GM19238 (cell line): ENCODE measurements at regions not wholly inside any gene's neighbourhood (a gene's known extent, or its start where the extent isn't known, plus 50 kb on each side); places are given as distances from the start of the nearest gene placed in this dataset.
"Not testable (repeated sequence)": the region's sequence is repeated elsewhere in the genome, so short reads cannot be mapped to it uniquely, and the experiment has no call there.

Experiments used
- DNase-seq: peaks from one replicate; pipeline ENCODE4 v3.0.0; 2011; ENCODE audit warnings: low spot score; ENCODE audit not compliant: insufficient read length

DNA sequence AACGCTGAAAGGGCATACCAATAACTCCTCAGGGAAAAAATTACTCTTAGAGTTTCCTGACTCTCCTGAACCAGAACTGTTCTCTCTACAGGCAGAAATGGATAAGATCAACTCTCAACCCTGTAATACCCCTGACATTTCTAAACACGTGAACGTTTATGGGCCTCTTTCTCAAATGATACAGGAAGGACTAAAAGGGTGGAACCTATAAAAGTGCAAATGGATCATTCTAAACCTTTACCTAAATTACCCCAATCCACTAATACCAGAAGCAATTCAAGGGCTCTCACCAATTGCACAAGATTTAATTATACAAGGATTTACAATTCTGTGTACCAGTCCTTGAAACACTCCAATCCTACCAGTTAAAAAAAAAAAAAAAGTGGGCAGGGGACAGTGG, 98.0 kb upstream of the FAM174B start:
- no peak for DNase-seq

DNA sequence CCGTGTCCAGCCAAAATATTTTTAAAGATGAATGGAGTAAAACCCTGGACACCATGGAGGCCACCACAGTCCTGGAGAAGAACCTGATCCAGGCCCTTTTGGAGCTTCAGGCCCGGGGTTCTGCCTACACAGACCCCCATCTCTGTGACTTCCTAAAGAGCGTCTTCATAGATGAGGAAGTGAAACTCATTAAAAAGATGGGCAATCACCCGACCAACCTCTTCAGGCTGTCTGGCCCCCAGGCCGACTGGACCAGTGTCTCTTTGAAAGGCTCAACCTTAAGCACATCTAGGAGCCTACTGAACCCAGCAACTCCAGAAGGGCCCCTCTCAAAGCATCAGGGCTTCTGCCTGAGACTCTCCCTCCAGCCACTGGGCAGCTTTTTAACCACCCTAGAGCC, 107.9 kb upstream of the FAM174B start:
- no peak for DNase-seq

DNA sequence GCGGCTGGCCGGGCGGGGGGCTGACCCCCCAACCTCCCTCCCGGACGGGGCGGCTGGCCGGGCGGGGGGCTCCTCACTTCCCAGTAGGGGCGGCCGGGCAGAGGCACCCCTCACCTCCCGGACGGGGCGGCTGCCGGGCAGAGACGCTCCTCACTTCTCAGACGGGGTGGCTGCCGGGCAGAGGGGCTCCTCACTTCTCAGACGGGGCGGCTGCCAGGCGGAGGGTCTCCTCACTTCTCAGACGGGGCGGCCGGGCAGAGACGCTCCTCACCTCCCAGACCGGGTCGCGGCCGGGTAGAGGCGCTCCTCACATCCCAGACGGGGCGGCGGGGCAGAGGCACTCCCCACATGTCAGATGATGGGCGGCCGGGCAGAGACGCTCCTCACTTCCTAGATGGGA, 112.6 kb upstream of the FAM174B start:
- DNase-seq = not testable (repeated sequence)

DNA sequence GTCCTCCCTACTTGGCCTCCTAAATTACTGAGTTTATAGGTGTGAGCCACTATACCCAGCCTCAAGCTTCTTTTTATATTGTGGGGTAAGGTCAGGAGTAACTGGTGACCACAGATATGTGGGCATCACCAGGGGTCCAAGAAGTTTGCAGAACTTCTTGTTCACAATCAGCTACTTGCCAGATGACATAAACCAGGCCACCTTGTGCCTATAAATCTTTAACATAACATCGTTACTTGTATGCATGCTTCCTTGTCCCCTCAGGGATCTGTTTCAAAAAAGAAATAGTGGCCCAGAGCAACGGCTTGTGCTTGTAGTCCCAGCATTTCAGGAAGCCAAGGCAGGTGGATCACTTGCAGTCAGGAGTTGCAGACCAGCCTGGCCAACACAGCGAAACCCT, 115.1 kb upstream of the FAM174B start:
- DNase-seq = no peak

DNA sequence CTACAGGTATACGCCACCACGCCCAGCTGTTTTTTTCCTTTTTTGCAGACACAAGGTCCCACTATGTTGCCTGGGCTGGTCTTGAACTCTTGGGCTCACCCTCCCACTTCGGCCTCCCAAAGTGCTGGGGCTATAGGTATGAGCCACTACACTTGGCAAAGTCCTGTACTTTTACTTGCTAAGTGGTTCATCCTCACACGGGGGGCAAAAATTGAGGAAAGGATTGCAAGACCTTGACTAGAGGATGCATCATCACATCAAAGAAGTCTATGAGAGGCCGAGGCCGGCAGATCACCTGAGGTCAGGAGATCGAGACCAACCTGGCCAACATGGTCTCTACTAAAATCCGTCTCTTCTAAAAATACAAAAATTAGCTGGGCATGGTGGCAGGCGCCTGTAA, 116.5 kb upstream of the FAM174B start:
- DNase-seq = no peak

DNA sequence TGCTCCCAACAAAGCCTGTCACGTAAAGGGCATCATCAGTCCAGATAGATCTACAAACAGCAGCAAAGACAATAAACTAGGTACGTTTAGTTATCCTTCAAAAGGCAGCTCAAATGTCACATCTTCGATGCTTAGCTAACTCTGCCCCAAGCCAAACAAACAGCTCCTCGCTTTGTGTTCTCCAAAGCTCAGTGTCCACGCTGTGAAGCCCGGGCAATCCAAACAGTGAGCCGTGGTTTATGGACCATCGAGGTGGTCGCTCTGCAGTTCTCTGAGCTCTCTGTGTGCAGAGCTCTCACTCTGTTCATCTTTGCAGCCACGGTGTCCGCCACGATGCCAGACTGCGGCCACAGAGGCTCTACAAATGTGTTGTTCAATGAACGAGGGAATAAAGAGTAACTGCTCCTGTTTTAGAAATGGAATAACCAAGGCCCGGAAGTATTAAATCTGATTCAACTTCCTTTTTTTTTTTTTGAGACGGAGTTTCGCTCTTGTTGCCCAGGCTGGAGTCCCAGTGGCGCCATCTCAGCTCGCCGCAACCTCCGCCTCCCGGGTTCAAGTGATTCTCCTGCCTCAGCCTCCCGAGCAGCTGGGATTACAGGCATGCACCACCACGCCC, 117.2 kb upstream of the FAM174B start:
- no peak for DNase-seq

DNA sequence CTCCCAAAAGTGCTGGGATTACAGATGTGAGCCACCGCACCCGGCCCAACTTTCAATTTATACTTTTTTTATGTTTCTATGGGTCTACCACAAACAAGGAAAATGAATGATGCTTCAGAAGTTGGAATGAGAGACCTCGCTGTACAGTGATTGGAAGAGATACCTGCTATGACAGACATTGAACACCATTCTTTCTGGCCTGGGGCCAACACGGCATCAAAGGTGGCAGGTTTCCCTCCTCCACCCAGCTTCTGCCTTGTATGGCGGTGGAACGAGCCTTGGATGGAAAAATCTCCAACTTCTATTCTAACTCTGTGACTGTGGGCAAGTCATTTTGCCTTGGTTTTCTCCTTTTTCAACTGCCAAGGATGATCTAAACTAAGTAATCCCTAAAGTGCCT, 117.8 kb upstream of the FAM174B start:
- no peak for DNase-seq

DNA sequence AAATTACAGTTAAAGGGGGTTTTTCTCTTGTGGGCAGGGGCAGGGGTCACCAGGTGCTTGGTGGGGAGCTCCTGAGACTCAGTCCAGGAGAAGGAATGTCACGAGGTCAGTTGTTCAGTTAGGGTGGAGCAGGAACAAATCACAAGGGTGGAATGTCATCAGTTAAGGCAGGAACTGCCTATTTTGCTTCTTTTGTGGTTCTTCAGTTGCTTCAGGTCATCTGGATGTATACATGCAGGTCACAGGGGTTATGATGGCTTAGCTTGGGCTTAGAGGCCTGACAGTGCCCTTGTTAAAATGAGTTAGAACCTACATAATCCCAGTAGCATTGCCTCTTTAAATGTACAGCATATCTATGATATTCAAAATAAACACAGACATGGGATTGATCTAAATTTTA, 120.2 kb upstream of the CHD2 start:
- no peak for DNase-seq

DNA sequence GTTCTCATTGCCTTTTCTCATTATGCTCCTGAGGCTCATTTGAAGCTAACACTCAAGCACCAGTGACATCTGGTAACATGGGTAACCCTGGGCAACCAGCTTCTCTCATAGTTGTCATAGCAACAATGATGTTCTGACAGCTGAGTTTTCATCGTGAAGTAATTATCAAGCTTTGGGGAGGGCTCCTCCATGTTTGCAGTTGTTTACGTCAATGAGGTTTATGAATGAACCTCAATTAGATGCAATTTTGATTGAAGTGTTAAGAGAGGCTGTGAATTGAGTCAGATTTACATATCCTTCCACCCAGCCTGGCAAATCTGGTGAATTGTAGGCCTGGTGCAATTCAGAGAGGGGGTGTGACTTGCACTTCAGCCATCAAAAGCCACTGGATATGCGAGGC, 119.3 kb upstream of the CHD2 start:
- no peak for DNase-seq

DNA sequence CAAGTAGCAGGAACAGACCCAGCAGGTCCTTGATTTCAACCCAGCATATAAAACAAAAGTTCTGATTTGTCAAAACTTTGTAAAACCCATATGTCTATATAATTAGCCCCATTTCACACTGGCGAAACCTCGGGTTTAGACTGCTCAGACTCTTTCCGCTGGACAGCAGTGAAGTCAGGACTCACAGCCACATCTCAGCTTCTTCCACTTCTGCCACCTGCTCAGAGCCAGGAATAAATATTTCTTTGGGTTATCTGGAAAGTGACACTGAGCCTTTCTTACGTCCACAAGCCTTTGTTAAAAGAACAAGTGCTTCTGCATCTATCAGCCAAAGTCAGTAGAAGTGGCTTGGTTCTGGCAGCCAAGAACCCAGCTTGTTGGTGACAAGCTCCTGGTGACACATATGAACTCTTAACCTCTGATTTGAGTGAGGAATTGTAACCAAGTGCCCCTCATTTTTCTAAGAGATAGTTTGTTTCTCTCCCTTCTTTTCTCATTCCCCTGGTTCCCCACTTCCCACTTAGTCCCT, 118.1 kb upstream of the CHD2 start:
- DNase-seq = no peak

DNA sequence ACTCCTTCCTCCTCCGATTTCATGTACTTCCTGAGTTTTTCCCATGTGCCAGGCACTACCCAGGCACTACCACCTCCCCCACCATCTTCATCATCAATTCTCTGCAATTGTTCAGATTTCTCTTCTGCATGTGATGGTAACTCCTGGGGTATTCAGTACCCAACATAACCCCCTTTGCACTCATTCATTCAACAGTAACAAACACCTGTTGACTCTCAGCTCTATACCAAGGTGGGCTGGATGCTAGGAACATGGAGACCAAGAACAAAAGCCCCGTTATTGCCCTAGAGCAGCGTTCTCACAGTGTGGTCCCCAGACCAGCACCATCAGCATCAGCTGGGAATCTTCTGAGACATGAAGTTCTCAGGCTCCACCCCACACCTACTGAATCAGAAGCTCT, 113.0 kb upstream of the CHD2 start:
- DNase-seq = no peak

DNA sequence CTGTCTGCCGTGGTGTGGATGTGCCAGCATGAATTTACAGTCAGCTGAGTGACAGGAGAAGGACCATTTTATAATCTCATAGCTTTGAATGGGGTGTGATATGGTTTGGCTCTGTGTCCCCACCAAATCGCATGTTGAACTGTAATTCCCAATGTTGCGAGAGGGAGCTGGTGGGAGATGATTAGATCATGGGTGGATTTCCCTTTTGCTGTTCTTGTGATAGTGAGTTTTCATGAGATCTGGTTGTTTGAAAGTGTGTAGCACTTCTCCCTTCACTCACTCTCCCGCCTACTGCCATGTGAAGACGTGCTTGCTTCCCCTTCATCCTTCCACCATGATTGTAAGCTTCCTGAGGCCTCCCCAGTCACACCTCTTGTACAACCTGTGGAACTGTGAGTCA, 111.9 kb upstream of the CHD2 start:
- DNase-seq = no peak

DNA sequence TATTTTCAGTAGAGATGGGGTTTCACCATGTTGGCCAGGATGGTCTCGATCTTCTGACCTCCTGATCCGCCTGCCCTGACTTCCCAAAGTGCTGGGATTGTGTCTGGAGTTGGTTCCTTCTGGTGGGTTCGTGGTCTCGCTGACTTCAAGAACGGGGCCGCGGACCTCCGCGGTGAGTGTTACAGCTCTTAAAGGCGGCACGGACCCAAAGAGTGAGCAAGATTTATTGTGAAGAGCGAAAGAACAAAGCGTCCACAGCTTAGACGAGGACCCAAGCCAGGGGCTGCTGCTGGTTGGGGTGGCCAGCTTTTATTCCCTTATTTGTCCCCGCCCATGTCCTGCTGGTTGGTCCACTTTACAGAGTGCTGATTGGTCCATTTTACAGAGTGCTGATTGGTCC, 111.3 kb upstream of the CHD2 start:
- not testable (repeated sequence) for DNase-seq

DNA sequence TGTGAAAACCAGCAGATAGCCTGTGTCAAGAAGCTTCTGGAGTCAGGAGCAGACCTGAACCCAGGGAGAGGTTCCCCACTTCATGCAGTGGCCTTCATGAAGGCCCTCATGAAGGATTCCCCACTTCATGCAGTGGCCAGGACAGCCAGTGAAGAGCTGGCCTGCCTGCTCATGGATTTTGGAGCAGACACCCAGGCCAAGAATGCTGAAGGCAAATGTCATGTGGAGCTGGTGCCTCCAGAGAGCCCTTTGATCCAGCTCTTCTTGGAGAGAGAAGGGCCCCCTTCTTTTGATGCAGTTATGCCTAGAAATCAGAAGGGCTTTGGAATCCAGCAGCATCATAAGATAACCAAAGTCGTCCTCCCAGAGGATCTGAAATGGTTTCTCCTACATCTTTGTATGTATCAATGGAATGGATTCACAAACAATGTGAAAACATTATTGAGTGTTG, 103.9 kb upstream of the CHD2 start:
- no peak for DNase-seq

DNA sequence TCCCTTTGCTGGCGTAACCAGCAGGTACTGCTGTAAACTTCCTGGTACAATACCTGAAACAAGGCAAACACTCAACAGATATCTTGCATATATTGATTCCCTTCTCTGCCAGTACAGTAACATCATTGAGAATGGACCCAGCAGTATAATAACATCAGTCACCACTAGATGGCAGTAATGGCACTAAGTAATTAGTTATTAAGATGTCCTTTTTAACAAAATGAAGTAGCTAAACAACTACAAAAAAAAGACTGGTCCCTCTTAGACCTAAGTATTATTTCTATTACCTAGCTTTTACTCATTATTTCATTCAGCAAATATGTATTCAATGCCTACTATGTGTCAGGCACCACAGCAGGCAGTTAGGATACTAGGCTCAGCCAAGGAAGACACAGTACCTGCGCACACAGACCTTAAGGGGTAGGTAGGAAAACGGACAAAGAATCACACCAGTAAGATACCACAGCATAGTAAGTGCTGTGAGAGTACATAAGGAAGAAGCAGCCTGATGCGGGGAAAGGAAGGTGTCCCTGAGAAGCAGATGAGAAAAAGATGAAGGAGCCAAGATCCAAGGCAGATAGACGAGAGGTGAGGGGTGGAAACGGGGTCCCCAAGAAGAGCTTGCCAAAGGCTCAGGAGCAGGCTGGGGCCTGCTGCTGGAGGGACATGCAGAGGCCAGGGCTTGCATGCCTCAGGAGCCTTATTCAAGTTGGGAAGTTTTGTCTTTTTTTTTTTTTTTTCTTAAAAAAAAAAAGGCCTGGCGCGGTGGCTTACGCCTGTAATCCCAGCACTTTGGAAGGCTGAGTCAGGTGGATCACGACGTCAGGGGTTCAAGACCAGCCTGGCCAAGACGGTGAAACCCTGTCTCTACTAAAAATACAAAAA, 102.7 kb upstream of the CHD2 start:
- DNase-seq = no peak

DNA sequence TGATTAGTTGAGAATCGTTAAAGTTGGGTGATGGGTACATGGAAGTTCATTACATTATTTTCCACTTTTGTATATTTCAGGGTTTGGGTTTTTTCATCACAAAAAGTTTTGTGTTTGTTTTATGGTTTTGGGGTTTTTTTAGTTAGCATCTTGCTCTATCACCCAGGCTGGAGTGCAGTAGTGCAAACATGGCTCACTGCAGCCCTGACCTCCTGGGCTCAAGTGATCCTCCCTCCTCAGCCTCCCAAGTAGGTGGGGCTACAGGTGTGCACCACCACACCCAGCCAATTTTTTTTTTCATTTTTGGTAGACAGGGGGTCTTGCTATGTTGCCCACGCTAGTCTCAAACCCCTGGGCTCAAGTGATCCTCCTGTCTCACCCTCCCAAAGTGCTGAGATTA, 100.1 kb upstream of the CHD2 start:
- DNase-seq = no peak

DNA sequence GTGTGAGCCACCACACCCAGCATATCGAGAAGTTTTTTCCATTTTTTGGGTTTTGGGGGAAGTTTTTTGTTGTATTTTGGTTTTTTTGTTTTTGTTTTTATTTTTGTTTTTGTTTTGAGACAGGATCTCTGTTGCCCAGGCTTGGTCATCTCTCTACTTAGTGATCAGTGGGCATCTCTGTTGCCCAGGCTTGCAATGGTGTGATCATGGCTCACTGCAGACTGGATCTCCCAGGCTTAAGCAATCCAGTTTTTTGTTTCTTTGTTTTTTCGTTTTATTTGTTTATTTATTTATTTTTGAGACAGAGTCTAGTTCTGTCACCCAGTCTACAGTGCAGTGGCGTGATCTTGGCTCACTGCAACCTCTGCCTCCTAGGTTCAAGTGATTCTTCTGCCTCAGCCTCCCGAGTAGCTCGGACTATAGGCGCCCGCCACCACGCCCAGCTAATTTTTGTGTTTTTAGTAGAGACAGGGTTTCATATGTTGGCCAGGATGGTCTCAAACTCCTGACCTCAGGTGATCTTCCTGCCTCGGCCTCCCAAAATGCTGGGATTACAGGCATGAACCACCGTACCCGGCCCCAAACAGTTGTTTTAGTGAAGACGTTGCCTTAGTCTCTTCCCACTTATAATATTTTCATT, 99.6 kb upstream of the CHD2 start:
- DNase-seq = not testable (repeated sequence)

DNA sequence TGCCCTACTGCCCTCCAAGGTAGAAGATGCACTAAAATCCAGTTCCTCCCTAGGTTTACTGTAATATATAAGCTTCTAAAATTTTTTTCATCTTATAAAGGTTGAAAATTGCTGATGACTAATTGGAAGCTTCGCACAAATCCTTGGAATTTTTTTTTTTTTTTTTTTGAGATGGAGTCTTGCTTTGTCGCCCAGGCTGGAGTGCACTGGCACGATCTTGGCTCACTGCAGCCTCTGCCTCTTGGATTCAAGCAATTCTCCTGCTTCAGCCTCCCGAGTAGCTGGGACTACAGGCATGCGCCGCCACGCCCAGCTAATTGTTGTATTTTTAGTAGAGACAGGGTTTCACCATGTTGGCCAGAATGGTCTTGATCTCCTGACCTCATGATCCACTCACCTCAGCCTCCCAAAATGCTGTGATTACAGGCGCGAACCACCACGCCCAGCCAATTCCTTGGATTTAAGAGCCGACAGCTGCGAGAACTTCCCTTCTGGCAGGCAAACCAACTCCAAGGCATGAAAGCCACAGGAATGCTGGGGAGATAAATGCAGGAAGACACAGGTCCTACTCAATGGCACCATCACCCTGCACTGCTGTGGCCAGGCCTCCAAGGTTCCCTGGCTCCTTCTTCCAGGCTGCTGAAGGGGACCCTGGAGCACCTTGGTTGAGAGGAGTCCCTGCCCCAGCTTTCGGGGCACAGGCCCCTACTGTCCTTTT, 98.9 kb upstream of the CHD2 start:
- not testable (repeated sequence) for DNase-seq

DNA sequence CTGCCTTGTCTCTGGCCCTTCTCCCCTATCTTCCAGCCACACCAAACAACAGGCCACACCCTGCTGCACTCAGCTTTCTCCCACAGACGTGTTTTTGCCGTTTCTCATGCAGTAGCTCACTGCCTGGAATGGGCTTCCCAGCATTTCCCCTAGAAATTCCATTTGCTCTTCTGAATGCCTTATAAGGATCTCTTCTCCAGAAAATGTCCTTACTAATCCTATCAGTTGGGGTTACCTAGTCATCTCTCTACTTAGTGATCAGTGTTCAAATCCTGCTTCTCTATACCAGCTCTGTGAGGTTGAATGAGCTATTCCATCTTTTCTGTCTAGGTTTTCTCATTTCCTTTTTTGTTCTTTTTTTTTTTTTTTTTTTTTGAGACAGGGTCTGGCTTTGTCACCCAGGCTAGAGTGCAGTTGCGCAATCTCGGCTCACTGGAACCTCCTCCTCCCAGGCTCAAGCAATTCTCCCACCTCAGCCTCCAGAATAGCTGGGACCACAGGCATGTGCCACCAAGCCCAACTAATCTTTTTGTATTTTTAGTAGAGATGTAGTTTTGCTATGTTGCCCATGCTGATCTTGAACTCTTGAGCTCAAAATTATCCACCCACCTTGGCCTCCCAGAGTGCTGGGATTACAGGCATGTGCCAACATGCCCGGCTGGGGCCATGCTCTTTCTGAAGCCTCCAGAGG, 98.2 kb upstream of the CHD2 start:
- DNase-seq = no peak

DNA sequence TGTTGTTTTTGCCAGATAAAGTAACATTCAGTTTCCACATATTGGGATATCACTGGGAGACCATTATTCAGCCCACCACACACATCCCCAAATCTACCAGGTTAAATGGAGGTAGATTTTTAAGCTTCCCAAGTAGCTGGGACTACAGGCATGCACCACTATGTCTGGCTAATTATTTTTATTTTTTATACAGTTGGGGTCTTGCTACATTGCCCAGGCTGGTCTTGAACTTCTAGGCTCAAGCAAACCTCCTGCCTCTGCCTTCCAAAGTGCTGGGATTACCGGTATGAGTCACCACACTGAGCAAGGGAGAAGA, 96.6 kb upstream of the CHD2 start:
- DNase-seq = no peak
